IMR-90 (cell line): ENCODE measurements at regions not wholly inside any gene's neighbourhood (a gene's known extent, or its start where the extent isn't known, plus 50 kb on each side); places are given as distances from the start of the nearest gene placed in this dataset.

Experiments
- BHLHE40 ChIP-seq: fragments of 150-350 bp; IDR thresholded peaks from 2 replicates; pipeline ENCODE4 v1.6.1; 2016; ENCODE audit warnings: mild to moderate bottlenecking, low read depth, low read length
- CTCF ChIP-seq: conservative IDR thresholded peaks from 2 replicates; pipeline ENCODE4 v1.5.1; 2012; ENCODE audit warnings: mild to moderate bottlenecking, low read depth, low read length, improper control_type of control experiment
- MXI1 ChIP-seq: IDR thresholded peaks from 2 replicates; pipeline ENCODE4 v1.6.1; 2012; ENCODE audit warnings: low read depth, mild to moderate bottlenecking, low read length, moderate library complexity, borderline replicate concordance
- NFE2L2 ChIP-seq: fragments of 150-350 bp; IDR thresholded peaks from 2 replicates; pipeline ENCODE4 v1.6.1; 2016; ENCODE audit warnings: low read depth, mild to moderate bottlenecking, low read length
- POLR2A ChIP-seq: IDR thresholded peaks from 2 replicates; pipeline ENCODE4 v1.6.1; 2012; ENCODE audit warnings: mild to moderate bottlenecking, low read depth, low read length
- RAD21 ChIP-seq: IDR thresholded peaks from 2 replicates; pipeline ENCODE4 v1.6.1; 2012; ENCODE audit warnings: low read length, improper control_type of control experiment
- SMC3 ChIP-seq: fragments of 150-350 bp; IDR thresholded peaks from 2 replicates; pipeline ENCODE4 v1.6.1; 2016; ENCODE audit warnings: low read depth, mild to moderate bottlenecking, antibody characterized with exemption, low read length, moderate library complexity
- TF ChIP-seq, protein P1 (sequence below): fragments of 150-350 bp; IDR thresholded peaks from 2 replicates; pipeline ENCODE4 v1.6.1; 2017; ENCODE audit warnings: mild to moderate bottlenecking, antibody characterized with exemption, low read length, low read depth
- TF ChIP-seq, protein P2 (sequence below): fragments of 150-350 bp; IDR thresholded peaks from 2 replicates; pipeline ENCODE4 v1.6.1; 2016; ENCODE audit warnings: low read depth, mild to moderate bottlenecking, low read length, moderate library complexity, borderline replicate concordance

DNA sequence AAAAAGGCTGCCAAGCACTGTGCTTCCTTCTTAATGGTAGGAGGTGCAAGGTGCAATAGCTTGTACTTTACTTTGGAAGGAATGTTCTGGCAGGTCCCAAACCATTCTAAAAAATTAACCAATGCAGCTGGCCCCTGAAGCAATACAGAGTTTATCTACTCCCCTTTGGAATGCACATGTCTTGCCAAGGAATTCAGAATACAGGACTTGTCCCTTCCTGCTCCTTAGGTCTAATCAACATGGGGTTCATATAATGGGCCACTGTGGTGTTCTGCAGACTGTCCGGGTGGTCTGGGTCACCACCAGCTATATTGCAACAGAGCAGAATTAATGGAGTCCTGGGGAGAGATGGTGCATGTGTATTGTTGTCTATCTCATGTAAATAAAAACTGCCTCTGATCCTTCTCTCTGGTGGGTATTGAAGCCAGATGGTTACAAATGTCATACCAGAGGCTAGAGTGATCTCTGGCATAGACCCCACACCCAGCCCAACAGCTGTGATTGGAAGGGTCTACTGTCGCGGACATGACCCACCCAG lies 112.8 kb downstream of the RIPK4 start:
- no peak for TF ChIP-seq CTCF
- TF ChIP-seq RAD21: no peak
- TF ChIP-seq SMC3: no peak
- no peak for TF ChIP-seq POLR2A
- TF ChIP-seq, protein P1, sequence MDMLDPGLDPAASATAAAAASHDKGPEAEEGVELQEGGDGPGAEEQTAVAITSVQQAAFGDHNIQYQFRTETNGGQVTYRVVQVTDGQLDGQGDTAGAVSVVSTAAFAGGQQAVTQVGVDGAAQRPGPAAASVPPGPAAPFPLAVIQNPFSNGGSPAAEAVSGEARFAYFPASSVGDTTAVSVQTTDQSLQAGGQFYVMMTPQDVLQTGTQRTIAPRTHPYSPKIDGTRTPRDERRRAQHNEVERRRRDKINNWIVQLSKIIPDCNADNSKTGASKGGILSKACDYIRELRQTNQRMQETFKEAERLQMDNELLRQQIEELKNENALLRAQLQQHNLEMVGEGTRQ: no peak
- no peak for TF ChIP-seq MXI1
- TF ChIP-seq BHLHE40: no peak
- TF ChIP-seq, protein P2, sequence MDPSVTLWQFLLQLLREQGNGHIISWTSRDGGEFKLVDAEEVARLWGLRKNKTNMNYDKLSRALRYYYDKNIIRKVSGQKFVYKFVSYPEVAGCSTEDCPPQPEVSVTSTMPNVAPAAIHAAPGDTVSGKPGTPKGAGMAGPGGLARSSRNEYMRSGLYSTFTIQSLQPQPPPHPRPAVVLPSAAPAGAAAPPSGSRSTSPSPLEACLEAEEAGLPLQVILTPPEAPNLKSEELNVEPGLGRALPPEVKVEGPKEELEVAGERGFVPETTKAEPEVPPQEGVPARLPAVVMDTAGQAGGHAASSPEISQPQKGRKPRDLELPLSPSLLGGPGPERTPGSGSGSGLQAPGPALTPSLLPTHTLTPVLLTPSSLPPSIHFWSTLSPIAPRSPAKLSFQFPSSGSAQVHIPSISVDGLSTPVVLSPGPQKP: no peak
- no peak for TF ChIP-seq NFE2L2
